Gastroesophageal sphincter (tissue), 3 donors: ENCODE measurements at regions not wholly inside any gene's neighbourhood (a gene's known extent, or its start where the extent isn't known, plus 50 kb on each side); places are given as distances from the start of the nearest gene placed in this dataset.

Source experiments
- CTCF ChIP-seq, 4 experiments: fragments of 200-600 bp in 2 of 4; fragments of 450-650 bp in 2 of 4; sonication (generic) in 1 of 4; IDR thresholded peaks; one replicate each; pipeline ENCODE4 v1.5.1; 2017 to 2019; ENCODE audit warnings: antibody characterized with exemption in 4 of 4, mild to moderate bottlenecking in 2 of 4, moderate library complexity in 2 of 4
- POLR2A ChIP-seq, 2 donors: fragments of 450-650 bp; IDR thresholded peaks; one replicate each; pipeline ENCODE4 v1.6.1; 2017; ENCODE audit warnings: antibody characterized with exemption in 2 of 2, mild to moderate bottlenecking in 2 of 2, moderate library complexity in 1 of 2

GRCh38 chrX:39894683-39895082 is 203.1 kb downstream of the BCOR start:
- no peak for TF ChIP-seq CTCF (IDR thresholded peaks at IDR 0.05)
- no peak for TF ChIP-seq POLR2A (IDR thresholded peaks at IDR 0.05)
